ENCODE measurements at regions not wholly inside any gene's neighbourhood (a gene's known extent, or its start where the extent isn't known, plus 50 kb on each side); places are given as distances from the start of the nearest gene placed in this dataset.

GRCh38 chr20:24376311-24377099, 92.9 kb upstream of the SYNDIG1 start:
- TF ChIP-seq CTCF (IDR thresholded peaks at IDR 0.05): no peak
- no peak for TF ChIP-seq EZH2 (IDR thresholded peaks at IDR 0.05; ENCODE audit: borderline replicate concordance, insufficient read depth, low read depth, low read length, poor library complexity, severe bottlenecking)
